ENCODE measurements at regions not wholly inside any gene's neighbourhood (a gene's known extent, or its start where the extent isn't known, plus 50 kb on each side); places are given as distances from the start of the nearest gene placed in this dataset.

DNA sequence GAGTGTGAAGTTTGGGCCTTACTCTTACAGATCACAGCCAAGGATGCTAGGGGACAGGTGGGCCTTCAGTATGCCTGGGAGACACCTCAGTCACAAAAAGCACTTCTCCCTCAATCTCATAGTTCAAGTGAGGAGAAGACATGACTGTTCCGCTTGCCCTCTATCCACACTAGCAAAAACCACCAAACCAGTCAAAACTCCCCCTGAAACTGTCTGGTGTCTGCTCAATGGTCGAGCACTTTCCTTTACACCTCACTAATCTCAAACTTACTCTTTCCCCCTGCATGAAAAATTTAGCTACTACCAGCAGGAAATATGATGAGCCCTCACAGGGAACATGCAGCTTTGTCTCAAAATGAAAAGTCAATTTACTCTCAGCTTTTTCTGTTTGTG lies 232.2 kb downstream of the TRIB2 start:
- H3K27me3 ChIP-seq (ENCODE audit: insufficient read depth, low read length, poor library complexity) = no peaks in the 10 kb centered on the region
- peak overlapping the region; percentile 49 for H3K27ac ChIP-seq (ENCODE audit: low read length)
- H3K4me1 ChIP-seq (ENCODE audit: insufficient read depth, low read length) = peaks cover 41% of the 10 kb centered on the region
- no peaks in the 10 kb centered on the region for H3K9me3 ChIP-seq (ENCODE audit: insufficient read depth, low read length, severe bottlenecking)
- peak overlapping the region; percentile 2; the same call in 1 of the 2 replicates for H3K9ac ChIP-seq (ENCODE audit: low read depth, low read length)
- H3K4me2 ChIP-seq (ENCODE audit: insufficient read depth, low read length) = no peak overlapping the region
- no peak overlapping the region for H2AFZ ChIP-seq (ENCODE audit: low read depth, low read length)
- no peak for TF ChIP-seq EZH2 (IDR thresholded peaks at IDR 0.05; ENCODE audit: borderline replicate concordance, low read depth, low read length, severe bottlenecking)
- TF ChIP-seq, protein P1, sequence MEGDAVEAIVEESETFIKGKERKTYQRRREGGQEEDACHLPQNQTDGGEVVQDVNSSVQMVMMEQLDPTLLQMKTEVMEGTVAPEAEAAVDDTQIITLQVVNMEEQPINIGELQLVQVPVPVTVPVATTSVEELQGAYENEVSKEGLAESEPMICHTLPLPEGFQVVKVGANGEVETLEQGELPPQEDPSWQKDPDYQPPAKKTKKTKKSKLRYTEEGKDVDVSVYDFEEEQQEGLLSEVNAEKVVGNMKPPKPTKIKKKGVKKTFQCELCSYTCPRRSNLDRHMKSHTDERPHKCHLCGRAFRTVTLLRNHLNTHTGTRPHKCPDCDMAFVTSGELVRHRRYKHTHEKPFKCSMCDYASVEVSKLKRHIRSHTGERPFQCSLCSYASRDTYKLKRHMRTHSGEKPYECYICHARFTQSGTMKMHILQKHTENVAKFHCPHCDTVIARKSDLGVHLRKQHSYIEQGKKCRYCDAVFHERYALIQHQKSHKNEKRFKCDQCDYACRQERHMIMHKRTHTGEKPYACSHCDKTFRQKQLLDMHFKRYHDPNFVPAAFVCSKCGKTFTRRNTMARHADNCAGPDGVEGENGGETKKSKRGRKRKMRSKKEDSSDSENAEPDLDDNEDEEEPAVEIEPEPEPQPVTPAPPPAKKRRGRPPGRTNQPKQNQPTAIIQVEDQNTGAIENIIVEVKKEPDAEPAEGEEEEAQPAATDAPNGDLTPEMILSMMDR (IDR thresholded peaks at IDR 0.05; ENCODE audit: borderline replicate concordance, extremely low read depth, low read length, poor library complexity, severe bottlenecking) = no peak
- H3K79me2 ChIP-seq (ENCODE audit: insufficient read depth, low read length) = no peaks in the 10 kb centered on the region
- no peaks in the 10 kb centered on the region for H4K20me1 ChIP-seq (ENCODE audit: insufficient read depth, low read length)
- no peaks in the 10 kb centered on the region for H3K36me3 ChIP-seq (ENCODE audit: insufficient read depth, low read length)
- DNase-seq = no peak
- peak; percentile 43 for ATAC-seq (ENCODE audit: insufficient read depth, low read depth)
- no peak overlapping the region for H3K4me3 ChIP-seq (ENCODE audit: low read depth in 1 of 2, low read length in 2 of 2)

DNA sequence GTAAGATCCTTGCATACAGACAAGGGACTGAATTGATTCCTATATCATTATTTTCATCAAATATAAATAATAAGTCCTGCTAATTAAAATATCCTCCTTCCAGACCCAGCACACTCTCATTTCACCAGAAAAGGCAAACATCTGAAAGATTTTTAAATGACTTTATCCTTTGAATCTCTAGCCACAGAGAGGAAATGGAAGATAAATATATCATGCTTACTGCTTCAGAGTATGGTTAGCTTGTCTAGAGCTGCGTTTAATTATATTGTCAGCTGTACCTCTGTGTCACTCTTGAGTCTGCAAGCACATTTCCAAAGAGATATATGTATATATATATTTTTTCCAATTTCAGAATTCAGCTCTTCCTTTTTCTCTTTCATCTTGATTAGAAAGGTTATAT lies 232.7 kb downstream of the TRIB2 start:
- DNase-seq = no peak
- Histone ChIP-seq H3K27ac (ENCODE audit: low read length) (peak overlapping the region; percentile 49), H3K79me2 (ENCODE audit: insufficient read depth, low read length) (no peaks in the 10 kb centered on the region), H2AFZ (ENCODE audit: low read depth, low read length) (no peak overlapping the region), H4K20me1 (ENCODE audit: insufficient read depth, low read length) (no peaks in the 10 kb centered on the region), H3K4me3 (ENCODE audit: low read depth in 1 of 2, low read length in 2 of 2) (no peak overlapping the region), H3K4me1 (ENCODE audit: insufficient read depth, low read length) (peaks cover 41% of the 10 kb centered on the region), H3K27me3 (ENCODE audit: insufficient read depth, low read length, poor library complexity) (no peaks in the 10 kb centered on the region), H3K9me3 (ENCODE audit: insufficient read depth, low read length, severe bottlenecking) (no peaks in the 10 kb centered on the region), H3K36me3 (ENCODE audit: insufficient read depth, low read length) (no peaks in the 10 kb centered on the region), H3K4me2 (ENCODE audit: insufficient read depth, low read length) (no peak overlapping the region), H3K9ac (ENCODE audit: low read depth, low read length) (peak overlapping the region; percentile 2; the same call in 1 of the 2 replicates)
- ATAC-seq (ENCODE audit: insufficient read depth, low read depth) = peak; percentile 70
- TF ChIP-seq, protein P1 (IDR thresholded peaks at IDR 0.05; ENCODE audit: borderline replicate concordance, extremely low read depth, low read length, poor library complexity, severe bottlenecking) = no peak
- TF ChIP-seq EZH2 (IDR thresholded peaks at IDR 0.05; ENCODE audit: borderline replicate concordance, low read depth, low read length, severe bottlenecking) = no peak

DNA sequence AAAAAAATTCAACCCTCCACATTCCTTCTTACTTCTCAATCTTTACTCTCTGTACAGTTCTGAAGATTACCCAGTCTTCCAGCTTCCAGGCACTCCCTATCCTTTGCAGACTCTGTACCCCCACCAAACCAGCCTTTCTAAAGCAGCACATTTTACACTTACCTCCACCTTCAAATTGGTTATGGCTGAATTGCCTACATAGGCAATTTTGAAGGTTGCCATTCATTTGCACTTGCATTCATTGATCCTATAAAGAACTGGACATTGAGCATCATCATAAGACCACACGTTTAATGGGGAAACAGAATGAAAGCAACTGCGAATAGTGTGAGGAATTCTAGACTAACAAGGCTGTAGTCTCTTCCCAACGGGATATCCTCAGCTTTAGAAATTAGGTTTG lies 233.4 kb downstream of the TRIB2 start:
- ATAC-seq (ENCODE audit: insufficient read depth, low read depth) (no peak), DNase-seq (no peak)
- no peaks in the 10 kb centered on the region for H3K9me3 ChIP-seq (ENCODE audit: insufficient read depth, low read length, severe bottlenecking)
- H3K79me2 ChIP-seq (ENCODE audit: insufficient read depth, low read length) = no peaks in the 10 kb centered on the region
- TF ChIP-seq, protein P1 (IDR thresholded peaks at IDR 0.05; ENCODE audit: borderline replicate concordance, extremely low read depth, low read length, poor library complexity, severe bottlenecking) = no peak
- TF ChIP-seq EZH2 (IDR thresholded peaks at IDR 0.05; ENCODE audit: borderline replicate concordance, low read depth, low read length, severe bottlenecking) = no peak
- no peaks in the 10 kb centered on the region for H3K36me3 ChIP-seq (ENCODE audit: insufficient read depth, low read length)
- H3K4me1 ChIP-seq (ENCODE audit: insufficient read depth, low read length) = peaks cover 41% of the 10 kb centered on the region
- H3K4me2 ChIP-seq (ENCODE audit: insufficient read depth, low read length) = no peak overlapping the region
- no peak overlapping the region for H3K27ac ChIP-seq (ENCODE audit: low read length)
- no peak overlapping the region for H3K4me3 ChIP-seq (ENCODE audit: low read depth in 1 of 2, low read length in 2 of 2)
- no peaks in the 10 kb centered on the region for H4K20me1 ChIP-seq (ENCODE audit: insufficient read depth, low read length)
- H3K27me3 ChIP-seq (ENCODE audit: insufficient read depth, low read length, poor library complexity) = no peaks in the 10 kb centered on the region
- no peak overlapping the region for H3K9ac ChIP-seq (ENCODE audit: low read depth, low read length)
- H2AFZ ChIP-seq (ENCODE audit: low read depth, low read length) = no peak overlapping the region
